GM21381 (cell line): ENCODE measurements at regions not wholly inside any gene's neighbourhood (a gene's known extent, or its start where the extent isn't known, plus 50 kb on each side); places are given as distances from the start of the nearest gene placed in this dataset.
"Not testable (repeated sequence)": the region's sequence is repeated elsewhere in the genome, so short reads cannot be mapped to it uniquely, and the experiment has no call there.

Experiments
- ATAC-seq: cut with Tn5 transposase; IDR thresholded peaks from one replicate; pipeline ENCODE4 v1.9.1; 2021; ENCODE audit warnings: mild to moderate bottlenecking, moderate library complexity; ENCODE audit not compliant: unreplicated experiment

DNA sequence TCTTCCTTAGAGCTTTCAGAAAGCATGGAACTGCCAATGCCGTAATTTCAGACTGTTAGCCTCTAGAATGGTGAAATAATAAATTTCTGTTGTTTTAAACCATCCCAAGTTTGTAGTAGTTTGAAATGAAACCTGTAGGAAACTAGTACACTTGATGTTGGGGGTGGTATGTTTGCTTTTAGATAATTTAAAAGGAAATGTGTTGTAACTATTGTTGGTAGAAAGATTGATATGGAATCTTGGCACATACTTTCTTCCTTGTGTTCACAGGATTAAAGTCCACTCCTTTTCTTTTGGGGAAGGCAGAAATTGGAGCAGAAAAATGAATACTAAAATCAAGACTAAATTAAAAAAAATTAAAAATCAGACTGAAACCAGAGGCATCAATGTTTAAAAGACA is 66.0 kb upstream of the ARRDC3 start:
- no peak for ATAC-seq

DNA sequence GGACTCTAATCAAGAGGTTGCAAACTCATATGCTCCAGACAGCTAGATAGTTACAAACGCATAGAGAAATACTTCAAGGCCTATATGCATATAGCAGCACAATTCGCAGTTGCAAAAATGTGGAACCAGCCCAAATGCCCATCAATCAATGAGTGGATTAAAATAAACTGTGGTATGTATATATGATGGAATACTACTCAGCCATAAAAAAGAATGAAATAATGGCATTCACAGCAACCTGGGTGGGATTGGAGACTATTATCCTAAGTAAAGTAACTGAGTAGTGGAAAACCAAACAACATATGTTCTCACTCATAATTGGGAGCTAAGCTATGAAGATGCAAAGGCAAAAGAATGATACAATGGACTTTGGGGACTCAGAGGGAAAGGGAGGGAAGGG is 65.0 kb upstream of the ARRDC3 start:
- ATAC-seq, result not testable (repeated sequence)

DNA sequence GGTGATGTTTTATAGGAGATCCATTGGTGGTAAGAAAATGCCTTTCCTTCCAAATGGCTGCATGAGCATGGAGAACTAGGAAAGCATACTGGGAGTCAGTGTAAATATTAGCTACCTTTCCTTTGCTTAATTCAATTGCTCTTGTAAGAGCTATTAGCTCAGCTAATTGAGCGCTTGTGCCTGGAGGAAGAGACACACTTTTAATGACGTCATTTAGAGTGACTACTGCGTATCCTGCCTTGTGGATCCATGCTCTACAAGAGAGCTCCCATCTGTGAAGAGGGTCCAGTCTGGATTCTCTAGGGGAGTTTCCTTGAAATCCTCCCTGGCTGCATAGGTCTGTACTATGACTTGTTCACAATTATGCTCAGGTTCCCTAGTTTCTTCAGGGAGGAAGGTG is 63.8 kb upstream of the ARRDC3 start:
- ATAC-seq, result not testable (repeated sequence)

DNA sequence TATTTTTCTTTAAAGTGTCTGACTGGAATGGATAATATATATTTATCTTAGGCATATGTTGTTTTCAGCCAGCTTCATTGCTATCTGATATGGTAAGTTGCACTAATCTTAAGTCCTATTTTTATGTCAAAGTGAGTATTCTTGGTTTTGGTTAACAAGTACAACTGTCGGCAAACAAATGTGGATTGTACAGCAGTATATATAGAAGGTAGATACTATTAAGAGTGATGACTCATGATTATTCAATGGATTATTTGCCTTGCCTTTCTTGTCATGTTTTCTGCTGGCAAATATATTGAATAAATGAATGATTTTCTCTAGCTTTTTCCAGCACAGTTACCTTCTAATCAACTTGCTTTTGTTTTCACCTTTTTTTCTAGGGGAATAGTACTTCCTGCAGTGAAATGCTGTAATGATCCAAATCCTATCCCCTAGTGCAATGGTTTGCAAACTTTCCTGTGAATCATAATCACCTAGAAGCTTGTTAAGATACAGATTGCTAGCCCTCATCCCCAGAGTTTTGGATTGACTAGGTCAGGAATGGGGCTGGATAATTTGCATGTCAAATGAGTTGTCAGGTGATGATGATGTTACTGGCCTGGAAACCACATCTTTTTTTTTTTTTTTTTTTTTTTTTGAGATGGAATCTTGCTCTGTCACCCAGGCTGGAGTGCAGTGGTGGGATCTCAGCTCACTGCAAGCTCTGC is 60.8 kb upstream of the ARRDC3 start:
- ATAC-seq, result no peak

DNA sequence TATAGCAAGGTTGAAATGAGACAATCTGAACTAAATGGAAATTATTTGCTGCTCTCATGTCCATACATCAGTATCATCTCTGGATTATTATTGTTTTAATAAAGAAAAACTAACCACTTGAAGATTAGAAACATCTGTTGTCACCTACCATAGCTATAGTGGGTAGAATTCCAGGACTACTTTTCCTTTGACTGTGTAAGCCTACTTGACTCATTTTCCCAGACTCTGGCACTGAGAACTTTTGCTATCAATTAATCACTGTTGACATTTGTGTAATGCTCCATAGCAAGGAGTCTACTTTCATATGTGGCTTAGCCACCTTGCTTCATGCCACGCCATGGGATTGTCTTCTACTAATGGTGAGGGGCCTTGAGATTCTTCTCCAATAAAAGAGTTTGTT is 59.9 kb upstream of the ARRDC3 start:
- ATAC-seq, result no peak

DNA sequence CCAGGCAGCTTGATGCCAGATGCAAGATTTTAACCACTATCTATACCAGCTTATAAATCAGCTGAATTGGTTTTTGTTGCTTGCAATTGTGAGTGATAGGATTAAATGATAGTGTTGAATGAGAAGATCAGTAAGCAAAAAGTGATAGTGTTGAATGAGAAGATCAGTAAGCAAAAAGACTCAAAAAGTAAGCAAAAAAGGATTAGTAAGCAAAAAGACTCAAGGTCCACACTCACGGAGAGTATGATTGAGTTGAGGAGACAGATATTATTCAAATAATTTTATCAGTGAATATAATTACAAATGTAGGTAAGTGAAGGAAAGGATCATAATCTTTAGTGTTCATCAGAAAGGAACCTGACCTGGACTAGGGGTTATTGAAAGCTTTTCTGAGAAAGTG is 58.0 kb upstream of the ARRDC3 start:
- no peak for ATAC-seq

DNA sequence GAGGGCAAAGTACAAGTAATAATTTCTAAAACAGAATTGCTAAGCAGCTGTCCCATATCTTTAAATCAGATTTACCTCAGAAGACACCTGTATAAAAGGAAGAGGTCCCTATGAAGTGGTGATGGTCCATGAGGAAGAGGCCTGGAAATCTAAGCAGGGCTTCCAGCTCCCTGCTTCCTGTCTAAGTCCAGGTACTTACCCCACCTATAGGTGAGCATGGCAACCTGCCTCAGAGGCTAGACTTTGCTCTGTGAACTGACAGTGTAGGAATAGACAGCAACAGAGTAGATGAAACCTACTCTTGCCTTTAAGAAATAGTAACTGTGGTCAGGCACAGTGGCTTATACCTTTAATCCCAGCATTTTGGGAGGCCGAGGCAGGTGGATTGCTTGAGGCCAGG is 55.8 kb upstream of the ARRDC3 start:
- ATAC-seq, result no peak

DNA sequence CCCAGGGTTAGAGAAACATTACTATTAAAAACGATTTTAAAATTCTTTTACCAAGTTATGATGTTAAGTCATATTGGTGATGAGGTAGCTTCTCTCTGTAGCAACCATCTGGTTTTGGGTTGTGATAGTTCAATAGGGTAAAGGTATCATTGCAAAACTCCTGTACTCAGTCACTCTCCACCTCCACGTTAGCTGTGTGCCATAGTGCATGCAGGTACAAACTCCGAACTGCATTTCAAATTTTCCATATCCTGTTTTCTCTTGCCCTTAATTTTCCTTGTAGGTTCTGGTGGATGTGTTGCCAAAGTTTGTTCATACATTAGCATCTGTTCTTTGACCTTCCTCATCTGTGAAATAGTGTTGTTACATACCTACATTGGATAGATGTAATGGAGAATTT is 53.1 kb upstream of the ARRDC3 start:
- ATAC-seq, result no peak

DNA sequence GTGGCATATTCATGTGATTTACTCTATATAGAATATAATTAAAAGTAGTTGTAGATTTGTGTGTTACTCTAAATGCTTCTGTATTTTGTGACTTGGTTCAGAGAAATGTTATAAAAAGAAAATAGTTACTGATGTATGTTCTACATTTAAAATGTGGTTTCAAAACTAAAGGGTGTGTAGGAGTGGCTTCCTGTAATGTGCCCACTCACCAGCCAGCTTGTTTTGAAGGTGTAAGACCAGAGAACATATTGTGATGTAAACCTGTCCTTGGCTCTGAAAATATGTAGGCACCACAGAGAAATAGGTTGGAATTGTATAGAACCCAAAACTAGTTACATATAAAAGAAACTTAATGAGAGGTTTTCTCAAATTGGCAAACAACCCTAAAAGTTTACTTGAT is 51.2 kb upstream of the ARRDC3 start:
- ATAC-seq, result no peak

DNA sequence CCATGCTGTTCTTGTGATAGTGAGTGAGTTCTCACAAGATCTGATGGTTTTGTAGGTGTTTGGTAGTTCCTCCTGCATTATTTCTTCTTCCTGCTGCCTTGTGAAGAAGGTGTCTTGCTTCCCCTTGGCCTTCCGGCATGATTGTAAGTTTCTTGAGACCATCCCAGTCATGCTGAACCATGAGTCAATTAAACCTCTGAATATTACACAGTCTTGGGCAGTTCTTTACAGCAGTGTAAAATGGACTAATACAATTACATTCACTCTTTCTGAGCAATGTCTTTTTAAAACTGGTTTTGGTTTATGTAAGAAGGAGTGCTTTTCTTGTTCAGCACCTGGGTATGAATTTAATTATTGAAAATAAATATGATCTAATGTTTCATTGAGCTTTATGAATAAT is 50.7 kb upstream of the ARRDC3 start:
- ATAC-seq, result no peak
